ENCODE measurements at regions not wholly inside any gene's neighbourhood (a gene's known extent, or its start where the extent isn't known, plus 50 kb on each side); places are given as distances from the start of the nearest gene placed in this dataset.
A peak's percentile ranks its signal among the peaks of the same experiment; 100 is the strongest.
"Not testable (repeated sequence)": the region's sequence is repeated elsewhere in the genome, so short reads cannot be mapped to it uniquely, and the experiment has no call there.

DNA sequence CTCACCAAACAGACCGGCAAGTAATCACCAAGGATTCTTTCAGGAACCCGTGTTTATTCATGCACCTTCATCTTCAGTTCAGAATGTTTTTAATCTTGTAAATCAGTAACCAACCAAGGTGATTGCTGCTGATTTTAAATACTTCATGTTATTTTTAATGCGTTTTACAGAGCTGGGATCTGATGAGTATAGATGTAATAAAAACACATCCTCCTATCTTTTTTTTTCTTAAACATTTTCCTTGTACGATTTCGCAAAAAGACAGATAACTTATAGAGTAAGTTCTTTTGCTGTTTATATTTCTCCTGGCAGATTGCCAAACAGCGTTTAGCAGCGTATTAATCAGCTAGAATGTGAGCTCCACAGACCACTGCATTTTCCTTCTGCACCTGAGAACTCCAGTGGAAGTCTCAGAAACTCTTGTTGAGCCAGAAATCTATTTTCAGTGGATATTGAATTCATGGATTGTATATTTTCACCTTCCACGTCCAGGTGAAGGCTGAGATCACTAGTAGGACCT, 397.8 kb upstream of the NRP1 start:
- no peak for DNase-seq

DNA sequence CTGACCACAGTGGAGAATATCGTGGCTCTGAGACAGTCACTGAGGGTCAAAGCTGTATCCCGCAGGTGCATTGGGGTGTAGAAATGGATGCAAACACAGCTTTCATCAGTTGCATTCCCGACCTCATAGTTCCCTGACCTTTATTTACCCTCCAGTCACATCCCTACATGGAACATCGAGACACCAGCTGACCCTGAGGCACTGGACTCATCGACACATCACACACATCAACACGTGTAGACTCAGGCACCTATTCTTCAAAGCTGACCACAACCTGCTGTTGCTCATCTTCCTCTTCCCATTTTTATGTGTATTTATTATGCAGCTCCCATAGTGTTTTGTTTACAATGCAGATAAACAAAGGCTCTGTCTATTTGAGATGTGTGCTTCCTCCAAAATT, 396.9 kb upstream of the NRP1 start:
- no peak for DNase-seq

DNA sequence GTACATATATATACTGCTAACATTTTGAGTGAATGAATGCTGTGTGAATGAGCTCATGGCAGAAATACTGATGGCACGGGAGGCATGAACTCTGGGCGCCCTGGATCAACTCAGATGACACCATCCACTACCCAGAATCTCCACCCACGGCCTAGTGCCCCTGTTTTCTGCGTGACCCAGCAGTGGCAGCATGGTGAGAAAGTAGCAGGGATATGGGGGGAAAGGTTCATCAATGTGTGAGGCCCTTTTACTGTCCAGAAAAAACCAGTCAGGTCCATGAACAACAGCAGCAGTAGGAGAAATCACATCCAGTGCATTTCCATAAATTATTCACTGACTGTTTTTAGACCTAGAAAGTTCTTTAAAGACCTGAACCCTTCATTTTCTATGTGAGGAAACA, 391.0 kb upstream of the NRP1 start:
- DNase-seq, result no peak

DNA sequence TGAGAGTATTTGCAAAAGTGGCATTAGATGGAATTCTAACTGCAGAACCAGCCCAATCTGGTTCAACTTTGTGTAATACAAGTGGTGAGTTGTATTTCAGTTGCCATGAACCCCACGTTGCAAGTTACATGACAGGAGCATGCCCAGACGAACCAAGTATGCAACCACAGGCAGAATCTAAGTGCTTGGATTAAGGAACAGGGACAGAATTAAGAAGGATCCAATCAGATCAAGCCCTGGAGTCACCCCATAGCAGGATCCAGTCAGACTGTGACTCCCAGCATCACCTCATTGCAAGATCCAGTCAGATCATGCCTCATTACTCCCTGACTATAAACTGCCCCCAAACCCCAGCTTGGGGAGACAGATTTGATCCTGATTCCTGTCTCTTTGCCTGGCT, 388.7 kb upstream of the NRP1 start:
- no peak for DNase-seq

DNA sequence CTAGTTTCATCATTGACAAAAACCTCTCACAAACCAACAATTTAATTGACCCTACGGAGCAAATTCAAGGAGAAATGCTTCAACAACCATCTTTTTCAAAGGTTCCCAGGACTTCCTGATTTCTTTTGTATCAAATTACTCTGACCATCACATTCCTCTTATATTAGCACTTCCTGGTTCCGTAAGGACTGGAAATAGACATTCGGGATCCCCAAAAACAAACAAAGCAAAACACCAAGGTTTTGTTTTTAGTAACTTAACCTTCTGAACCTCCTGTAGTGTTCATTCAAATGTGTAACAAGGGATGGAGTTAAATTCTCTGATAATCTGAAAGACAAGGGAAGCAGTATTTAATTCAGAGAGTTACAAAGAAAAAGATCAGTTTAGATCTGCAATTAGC, 387.6 kb upstream of the NRP1 start:
- no peak for DNase-seq

DNA sequence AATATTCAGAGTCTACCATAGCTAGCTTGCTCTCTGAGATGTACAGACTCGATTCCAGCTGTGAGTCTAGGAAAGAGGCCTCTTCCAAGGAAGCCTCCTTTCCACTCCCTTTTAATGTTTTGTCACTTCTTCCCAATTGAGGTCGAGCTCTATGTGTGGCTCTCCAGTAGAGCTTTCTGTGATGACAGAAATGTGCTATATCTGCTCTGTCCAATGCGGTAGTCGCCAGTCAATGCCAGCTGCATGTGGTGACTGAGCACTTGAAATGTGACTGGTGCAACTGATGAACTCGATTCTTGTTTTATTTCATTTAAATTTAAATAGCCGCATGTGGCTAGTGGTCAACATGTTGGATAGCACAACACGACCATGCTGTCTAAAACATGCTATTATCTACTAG, 387.0 kb upstream of the NRP1 start:
- DNase-seq, result no peak

DNA sequence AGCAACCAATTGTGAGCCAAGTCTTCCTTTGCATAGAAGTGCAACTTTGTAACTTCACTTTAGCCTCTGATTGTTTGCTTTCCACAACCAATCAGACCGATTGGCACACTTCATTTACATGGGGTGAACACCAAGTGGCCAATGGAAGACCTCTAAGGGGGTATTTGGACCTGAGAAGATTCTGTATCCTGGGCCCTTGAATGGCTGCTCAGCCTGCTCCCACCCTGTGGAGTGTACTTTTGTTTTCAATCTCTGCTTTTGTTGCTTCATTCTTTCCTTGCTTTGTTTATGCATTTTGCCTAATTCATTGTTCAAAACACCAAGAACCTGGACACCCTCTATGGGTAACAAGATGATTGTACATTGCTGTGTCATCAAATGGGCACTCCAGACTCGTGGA, 385.7 kb upstream of the NRP1 start:
- DNase-seq, result no peak

DNA sequence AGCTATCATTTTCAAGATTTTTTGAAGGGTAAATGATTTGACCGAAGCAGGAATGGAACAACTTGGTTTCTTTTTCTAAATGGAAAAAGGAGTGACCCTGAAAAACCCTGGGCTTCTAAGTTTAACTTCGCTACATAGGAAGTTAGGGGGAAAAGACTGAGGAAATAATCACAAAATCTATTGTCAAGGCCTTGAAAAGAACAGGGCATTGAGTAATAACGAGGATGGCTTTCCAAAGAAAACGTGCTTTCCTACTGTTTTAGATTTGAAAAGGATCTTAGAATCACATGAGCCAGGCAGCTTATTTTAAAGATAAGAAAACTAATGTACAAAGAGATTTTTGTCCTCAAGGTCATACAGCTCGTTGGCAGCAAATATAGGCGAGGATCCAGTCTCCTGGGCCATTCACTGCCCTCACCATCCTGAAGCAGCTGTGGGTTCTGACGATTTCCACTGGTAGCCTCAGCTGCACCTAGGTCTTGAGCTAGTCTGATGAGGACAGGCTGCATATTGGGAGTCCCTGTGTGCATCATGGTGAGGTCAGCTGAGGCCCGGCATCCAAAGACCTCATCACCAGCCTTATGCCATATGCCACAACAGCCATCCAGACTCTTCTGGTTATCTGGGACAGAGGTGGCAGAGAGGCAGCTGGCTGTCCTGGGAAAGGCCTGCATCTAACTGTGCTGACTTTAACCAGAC, 384.7 kb upstream of the NRP1 start:
- no peak for DNase-seq

DNA sequence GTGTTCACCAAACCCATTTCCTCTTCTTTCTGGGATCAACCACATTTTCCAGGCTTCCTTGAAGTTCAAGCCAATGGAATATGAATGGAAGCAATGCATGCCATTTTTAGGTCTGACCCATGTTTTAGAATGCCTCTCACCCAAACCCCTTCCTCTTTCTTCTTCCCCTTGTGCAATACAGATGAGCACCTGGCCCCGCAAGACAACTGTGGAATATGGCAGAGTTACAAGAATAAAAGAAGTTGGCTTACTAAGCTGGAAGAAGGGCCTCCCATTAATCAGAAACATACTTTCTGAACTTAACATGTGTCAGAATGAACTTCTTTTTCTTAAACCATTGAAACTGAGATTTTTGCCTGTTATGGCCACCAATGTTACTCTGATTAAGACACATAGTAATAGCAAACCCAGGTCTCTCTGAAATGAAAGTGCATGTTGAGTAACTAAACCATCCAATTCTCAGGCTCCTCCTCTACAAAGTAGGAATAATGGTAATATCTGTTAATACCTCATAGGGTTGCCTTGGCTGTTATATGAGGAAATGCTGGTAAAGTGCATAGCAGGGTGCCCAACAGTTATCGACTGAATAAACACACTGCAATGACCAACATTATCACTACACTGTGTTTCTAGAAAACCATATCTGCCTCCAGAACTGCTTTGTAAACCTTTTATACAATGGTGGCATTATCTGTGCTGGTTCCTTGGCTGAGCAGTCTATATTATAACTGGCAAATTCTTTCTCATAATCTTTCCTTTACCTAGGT, 382.2 kb upstream of the NRP1 start:
- no peak for DNase-seq

DNA sequence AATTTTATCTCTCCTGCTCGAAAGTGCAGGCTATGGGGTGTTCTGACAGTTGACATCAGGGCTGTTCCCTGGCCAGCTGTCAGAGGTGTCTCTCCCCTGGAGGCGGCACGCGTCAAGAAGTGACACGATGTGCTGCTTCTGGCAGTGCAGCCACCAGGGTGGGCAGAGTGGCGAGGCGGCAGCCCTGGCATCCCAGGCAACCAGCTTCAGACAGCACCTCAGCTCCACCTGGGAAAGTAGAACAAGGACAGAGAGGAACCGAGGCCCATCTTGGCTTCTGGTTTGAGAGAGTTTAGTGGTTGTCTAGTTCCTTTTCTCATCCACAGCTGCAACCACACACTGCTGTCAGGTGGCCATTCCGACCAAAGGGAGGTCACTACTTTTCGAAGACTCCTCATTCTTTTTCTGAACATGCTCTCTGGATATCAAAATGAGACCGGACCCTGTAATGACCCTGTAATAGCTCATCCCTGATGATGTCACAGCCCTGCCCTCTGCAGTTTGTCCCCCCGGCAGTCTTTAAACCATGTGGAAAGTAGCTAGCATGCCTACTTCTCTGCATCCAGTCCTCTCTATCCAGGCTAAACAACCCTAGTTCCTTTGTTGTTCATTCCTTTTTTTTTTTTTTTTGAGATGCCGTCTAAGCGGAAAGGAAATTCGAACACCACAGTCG, 381.0 kb upstream of the NRP1 start:
- DNase-seq, result peak; percentile 18

DNA sequence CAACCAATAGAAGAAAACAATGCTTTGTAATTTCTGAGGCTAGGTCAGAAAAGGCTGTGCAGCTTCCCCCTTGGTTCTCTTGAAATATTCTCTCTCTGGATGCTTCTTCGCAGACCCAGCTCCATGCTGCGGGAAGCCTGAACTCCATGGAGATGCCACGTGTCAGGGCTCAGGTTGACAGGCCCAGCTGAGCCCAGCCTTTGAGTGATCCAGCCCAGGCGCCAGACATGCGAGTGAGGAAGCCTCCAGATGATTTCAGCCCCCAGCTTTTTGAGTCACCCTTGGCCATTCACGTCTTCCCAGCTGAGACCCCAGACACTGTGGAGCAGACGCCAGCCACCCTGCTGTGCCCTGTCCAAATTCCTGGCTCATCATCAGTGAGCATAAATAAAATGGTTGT, 378.4 kb upstream of the NRP1 start:
- DNase-seq, result no peak

DNA sequence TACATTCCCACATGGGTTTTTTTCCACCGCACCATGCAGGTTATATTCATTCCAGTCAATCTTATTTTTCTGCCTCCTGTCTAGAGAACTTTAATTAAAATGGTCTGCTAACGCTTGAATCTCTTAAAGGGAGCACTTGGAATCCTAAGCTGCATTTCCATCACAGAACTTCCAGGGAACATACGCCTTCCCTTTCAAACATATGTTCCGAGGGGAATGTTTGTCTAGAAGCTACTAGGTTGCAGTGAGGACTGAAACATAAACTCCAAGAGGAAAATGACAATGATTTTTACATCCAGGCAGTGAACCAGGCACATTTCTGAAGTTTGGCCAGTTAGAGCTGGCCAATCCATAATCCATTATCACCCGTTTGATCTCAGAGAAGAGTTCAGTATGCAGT, 375.5 kb upstream of the NRP1 start:
- DNase-seq, result no peak

DNA sequence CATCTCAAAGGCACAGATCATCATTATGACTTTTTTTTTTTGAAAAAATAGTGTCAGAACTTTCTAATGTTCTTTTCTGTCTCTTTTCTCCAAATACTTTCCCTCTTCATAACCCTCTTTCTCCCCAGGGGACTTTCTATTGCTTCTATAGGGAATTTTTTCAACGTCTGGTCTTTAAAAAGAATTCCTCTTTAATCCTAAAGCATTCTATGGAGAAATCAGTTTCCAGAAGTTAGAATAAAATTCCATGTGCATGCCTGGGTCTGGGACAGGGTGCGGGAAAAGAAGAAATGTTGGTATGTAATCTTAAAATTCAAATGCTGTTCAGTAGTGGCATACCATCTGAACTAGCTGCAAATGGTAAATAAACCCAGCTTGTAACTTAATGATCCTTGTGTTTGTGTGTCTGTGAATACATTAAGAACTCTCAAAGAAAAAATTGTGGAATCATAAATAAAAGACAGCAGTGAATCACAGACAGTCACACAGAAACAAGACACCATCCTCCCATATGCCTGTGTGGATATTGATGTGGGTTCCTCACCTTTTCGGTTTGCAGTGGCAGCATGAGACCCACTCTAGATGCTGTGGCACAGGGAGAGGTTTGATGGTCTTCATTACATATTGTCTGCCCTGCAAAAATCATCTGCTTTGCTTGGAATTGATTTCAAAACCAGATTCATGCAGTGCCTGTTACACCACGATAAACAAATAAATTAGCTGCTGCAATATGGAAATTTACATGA, 374.7 kb upstream of the NRP1 start:
- DNase-seq, result no peak

DNA sequence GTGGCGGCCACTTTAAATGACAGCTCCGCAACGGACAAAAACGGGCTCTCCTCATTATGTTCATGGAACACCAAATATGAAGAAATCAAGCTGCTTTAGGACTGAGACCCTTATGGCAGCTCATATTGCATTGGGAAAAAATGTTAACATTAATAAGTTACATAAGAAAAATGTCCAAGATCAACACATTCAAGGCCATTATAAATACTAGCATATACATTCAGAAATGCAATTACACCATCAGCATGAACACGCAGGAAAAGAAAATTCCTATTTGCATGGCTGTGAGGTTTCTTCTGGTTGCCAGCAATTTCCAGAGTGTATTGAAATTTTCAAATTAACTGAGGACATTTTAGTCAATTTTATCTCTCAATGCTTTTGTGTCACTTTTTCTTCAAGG, 374.1 kb upstream of the NRP1 start:
- DNase-seq, result no peak

DNA sequence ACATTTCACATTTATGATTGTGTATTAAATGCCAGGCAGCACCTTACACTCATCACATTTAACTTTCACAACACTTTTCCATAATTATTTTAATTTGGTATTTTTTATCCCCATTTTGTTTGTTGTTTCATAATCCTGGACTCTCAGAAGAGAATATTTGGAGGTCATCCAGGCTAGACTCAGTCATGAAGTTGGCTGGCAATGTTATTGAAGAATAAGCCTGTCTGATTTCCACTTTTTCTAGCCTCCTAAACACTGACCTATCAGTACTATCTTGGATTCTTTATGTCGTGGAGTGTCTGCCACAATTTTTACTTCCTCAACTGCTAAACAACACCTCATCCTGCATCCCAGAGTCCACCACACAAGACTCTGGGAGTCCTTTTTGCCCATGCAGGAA, 372.3 kb upstream of the NRP1 start:
- no peak for DNase-seq

DNA sequence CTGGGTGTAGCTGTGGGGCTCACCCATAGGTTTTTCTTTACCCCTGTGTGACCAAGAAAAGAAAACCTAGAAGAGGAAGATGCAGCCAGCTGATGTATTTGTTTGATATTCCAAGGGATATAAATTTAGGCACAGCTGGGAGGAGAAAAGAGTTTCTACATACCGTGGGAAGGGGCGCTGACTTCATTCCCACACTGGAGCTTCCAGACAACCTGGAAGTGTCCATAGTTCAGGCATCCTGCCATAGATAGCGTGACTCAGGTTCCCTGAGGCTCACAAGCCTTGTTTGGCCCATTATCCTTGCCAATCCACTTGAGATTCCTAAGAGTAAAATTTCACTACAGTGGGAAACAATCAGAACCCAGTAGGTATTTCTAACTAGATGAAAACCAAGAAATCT, 371.7 kb upstream of the NRP1 start:
- DNase-seq, result no peak

DNA sequence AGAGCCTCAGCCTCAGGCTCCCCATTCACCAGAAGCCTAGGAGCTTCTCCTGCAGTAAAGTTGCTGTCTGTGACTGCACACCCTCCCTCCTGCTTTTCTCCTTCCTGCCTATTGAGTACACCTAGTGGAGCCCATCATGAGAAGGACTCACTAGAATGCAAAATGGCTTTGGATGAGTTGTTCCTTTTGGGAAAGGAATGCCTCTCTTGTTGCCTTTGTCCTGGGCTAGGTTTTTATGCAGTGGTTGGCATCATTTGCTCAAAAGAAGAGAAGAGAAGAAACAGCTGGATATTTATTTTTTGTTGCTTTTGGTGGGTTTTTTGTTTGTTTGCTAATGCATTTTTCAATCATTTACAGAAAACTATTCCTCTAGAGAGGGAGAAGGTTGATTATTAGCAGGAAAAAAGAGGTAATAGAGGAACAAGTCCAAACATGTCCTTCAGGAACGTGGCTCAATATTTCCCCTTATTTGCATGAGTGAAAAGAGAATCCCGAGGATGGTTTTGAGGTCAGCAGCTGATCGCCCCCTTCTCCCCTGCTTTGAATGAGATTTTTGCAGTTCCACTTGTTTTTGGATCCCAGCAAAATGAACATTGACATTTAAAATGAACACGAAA, 369.9 kb upstream of the NRP1 start:
- DNase-seq, result no peak

DNA sequence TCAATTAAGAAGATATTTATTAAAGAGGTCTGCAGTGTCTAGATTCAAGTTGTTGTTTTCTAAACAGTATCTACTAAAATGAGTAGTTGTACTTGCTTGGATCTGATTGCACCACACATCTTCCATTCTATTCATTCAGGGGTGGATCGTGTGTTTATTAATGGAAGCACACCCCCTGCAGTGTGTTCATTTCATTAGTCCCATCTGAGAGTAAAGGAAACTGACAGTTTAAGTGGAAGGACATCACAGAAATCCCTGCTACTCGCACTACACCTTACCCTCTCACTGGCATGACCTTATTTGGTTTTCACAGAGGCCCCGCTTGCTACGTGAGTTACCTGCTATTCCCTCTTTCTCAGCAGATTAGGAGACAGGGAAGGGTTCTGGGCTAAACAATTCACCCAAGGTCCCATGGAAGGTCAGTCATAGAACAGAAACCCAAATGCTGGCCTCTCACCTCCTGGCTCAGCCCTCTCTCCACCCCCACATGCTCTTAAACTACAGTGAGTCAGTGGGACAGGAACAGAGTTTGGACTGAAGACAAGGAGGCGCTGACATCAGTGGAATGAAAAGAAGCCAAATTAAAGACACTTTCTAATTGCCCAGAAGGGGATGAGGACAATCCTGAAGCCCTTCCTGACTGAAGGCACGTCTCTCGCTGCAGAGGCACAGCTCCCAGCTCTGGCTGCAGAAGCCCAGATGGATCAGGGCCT, 369.2 kb upstream of the NRP1 start:
- DNase-seq, result no peak

DNA sequence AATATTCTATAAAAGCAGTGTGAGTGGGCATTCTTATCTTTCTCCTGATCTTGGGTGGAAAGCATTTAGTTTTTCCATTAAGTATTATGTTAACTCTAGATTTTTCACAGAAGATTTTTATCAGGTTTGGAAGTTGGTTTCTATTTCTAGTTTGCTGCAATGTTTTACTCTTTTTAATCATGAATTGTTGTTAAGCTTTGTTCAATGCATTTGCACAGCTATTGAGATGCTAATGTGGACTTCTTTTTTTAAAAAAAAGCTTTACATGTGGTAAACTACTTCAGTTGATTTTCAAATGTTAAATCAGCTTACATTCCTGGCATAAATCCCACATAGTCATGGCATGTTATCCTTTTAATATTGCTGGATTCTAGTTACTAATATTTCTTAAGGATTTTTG, 363.6 kb upstream of the NRP1 start:
- DNase-seq, result no peak

DNA sequence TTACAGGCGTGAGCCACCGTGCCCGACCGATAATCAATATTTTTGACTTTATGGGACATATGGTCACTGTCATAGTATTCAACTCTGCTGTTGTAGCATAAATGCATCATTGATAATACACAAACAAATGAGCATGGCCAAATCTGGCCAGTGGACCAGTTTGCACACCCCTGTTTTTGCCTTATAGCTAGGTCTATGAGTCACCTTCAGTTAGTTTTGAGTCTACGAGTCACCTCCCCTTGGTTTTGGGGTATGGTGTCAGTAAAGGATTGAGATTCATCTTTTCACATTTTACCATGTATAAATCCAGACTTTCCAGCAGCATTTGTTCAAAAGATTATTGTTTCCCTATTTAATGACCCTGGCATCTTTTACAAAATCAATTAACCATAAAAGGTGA, 362.5 kb upstream of the NRP1 start:
- no peak for DNase-seq

DNA sequence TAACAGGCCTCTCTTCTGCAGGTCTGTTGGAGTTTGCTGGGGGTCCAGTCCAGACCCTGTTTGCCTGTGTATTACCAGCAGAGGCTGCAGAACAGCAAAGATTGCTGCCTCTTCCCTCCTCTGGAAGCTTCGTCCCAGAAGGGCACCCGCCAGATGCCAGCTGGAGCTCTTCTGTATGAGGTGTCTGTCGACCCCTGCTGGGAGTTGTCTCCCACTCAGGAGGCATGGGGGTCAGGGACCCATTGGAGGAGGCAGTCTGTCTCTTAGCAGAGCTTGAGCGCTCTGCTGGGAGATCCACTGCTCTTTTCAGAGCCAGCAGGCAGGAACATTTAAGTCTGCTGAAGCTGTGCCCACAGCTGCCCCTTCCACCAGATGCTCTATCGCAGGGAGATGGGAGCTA, 361.1 kb upstream of the NRP1 start:
- DNase-seq, result no peak

DNA sequence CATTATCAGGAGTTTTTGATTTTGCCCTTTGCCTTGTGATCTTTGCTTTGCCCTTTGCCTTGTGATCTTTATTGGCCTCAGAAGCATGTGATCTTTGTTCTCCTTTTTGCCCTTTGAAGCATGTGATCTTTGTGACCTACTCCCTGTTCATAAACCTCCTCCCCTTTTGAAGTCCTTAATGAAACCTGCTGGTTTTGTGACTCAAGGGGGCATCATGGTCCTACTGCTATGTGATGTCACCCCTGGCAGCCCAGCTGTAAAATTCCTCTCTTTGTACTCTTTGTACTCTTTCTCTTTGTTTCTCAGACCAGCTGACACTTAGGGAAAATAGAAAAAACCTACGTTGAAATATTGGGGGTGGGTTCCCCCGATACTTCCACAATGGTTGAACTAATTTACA, 356.1 kb upstream of the NRP1 start:
- DNase-seq, result not testable (repeated sequence)
